Transverse colon (tissue), 4 donors: ENCODE measurements at regions not wholly inside any gene's neighbourhood (a gene's known extent, or its start where the extent isn't known, plus 50 kb on each side); places are given as distances from the start of the nearest gene placed in this dataset.

Experiments used
- DNase-seq: peaks from one replicate; pipeline ENCODE4 v3.0.0-alpha.2; 2019
- H3K27ac ChIP-seq, 4 donors: fragments of 200-600 bp; sonication (generic); 2 replicates each; pipeline ENCODE4 v1.5.1; 2016 to 2018; ENCODE audit warnings: inconsistent platforms in 4 of 4
- H3K27me3 ChIP-seq: fragments of 200-600 bp; sonication (generic); 2 replicates; pipeline ENCODE4 v1.5.1; 2017; ENCODE audit warnings: inconsistent platforms
- H3K36me3 ChIP-seq, 4 donors: fragments of 200-600 bp; sonication (generic); 2 replicates each; pipeline ENCODE4 v1.5.1; 2017 to 2019; ENCODE audit warnings: inconsistent platforms in 4 of 4
- H3K4me1 ChIP-seq, 4 donors: fragments of 200-600 bp; sonication (generic); 2 replicates each; pipeline ENCODE4 v1.5.1; 2017 to 2020; ENCODE audit warnings: inconsistent platforms in 4 of 4
- H3K4me3 ChIP-seq, 4 donors: fragments of 200-600 bp; sonication (generic); 1 replicate in 1 of 4; 2 replicates in 3 of 4; pipeline versions ENCODE4 v1.5.1 to v1.6.1; 2017 to 2019; ENCODE audit warnings: inconsistent platforms in 4 of 4
- H3K9me3 ChIP-seq, 2 donors: fragments of 200-600 bp; sonication (generic); 2 replicates each; pipeline ENCODE4 v1.5.1; 2017 to 2019; ENCODE audit warnings: inconsistent platforms in 2 of 2
- EP300 ChIP-seq: sonication (generic); formaldehyde crosslinking; IDR thresholded peaks from one replicate; pipeline ENCODE4 v1.6.1; 2017; ENCODE audit warnings: antibody characterized with exemption, low read depth
- POLR2A ChIP-seq: fragments of 450-650 bp; IDR thresholded peaks from one replicate; pipeline ENCODE4 v1.6.1; 2016; ENCODE audit warnings: antibody characterized with exemption, mild to moderate bottlenecking, moderate library complexity
- POLR2AphosphoS5 ChIP-seq, 3 donors: sonication (generic); formaldehyde crosslinking; IDR thresholded peaks; one replicate each; pipeline ENCODE4 v1.6.1; 2016; ENCODE audit warnings: antibody characterized with exemption in 3 of 3
- WGBS, 2 donors: methylation state at CpG; one replicate each; pipeline ENCODE4 v1.1.5; 2018; ENCODE audit warnings: low coverage in 1 of 2; 5-methylcytosine and 5-hydroxymethylcytosine counted together
- in situ Hi-C, 4 donors: fragments of 200-750 bp; cut with MboI; loops; one replicate each; pipeline versions ENCODE4 v1.15.0 to v1.15.1; 2017; ENCODE audit warnings: low sequenced_read_pairs in 3 of 4, low pct_ligation_motif_present in 1 of 4, low pct_unique_long_range_greater_than_20kb in 1 of 4
- intact Hi-C: fragments of 100-400 bp; cut with DNase I; formaldehyde crosslinking; loops from one replicate; pipeline ENCODE4 v1.15.1; 2023; ENCODE audit warnings: low total_unique reads
- TF ChIP-seq, protein P1 (sequence below), 5 experiments: fragments of 200-600 bp in 3 of 5; fragments of 450-650 bp in 2 of 5; sonication (generic) in 3 of 5; IDR thresholded peaks; 1 replicate in 2 of 5; 2 replicates in 3 of 5; pipeline ENCODE4 v1.5.1; 2016 to 2017; ENCODE audit warnings: antibody characterized with exemption in 5 of 5, inconsistent platforms in 3 of 5, mild to moderate bottlenecking in 2 of 5, moderate library complexity in 1 of 5

DNA sequence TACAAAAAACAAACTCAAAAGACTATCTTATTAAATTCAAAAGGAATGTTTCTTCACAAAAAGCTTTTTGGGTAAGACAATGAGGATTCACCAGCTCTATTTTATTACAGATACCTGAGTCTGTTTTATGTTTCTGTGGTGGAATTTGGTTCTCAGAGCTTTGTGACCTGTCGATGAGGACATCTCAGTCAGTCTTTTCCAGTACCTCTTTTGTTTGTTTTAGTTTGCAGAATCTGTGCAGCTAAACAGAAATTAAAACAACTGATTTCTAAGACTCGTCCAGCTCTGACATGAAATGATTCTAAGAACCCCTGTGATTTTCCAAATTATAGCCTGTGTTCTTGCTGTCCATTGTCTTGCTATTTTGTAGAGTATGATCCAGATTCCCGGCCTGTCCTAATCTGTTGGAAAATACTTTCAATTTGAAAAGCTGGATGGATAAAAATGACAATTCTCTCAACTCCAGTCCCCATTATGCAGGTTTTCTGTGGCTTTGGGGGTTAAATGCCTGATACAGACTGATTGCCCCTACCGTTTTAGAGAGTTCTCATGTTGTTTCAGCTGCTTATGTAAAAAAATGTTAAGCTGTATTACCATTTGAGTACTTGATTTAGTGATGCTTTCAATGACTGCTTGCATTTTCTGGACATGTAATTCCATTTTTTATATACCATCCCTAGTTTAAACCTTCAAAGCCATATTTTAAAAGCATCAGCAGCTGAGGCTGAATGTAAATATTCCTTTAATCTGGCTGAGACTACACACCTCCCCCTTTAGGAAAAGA, 94.2 kb upstream of the TAB2 start:
- Histone ChIP-seq H3K27ac (no peak overlapping the region), H3K4me3 (no peak overlapping the region), H3K36me3 (no peaks in the 10 kb centered on the region), H3K9me3 (no peaks in the 10 kb centered on the region), H3K27me3 (no peaks in the 10 kb centered on the region), H3K4me1 (peaks cover 0 to 27% (median 12%) of the 10 kb centered on the region in 4 donors)
- TF ChIP-seq, protein P1, sequence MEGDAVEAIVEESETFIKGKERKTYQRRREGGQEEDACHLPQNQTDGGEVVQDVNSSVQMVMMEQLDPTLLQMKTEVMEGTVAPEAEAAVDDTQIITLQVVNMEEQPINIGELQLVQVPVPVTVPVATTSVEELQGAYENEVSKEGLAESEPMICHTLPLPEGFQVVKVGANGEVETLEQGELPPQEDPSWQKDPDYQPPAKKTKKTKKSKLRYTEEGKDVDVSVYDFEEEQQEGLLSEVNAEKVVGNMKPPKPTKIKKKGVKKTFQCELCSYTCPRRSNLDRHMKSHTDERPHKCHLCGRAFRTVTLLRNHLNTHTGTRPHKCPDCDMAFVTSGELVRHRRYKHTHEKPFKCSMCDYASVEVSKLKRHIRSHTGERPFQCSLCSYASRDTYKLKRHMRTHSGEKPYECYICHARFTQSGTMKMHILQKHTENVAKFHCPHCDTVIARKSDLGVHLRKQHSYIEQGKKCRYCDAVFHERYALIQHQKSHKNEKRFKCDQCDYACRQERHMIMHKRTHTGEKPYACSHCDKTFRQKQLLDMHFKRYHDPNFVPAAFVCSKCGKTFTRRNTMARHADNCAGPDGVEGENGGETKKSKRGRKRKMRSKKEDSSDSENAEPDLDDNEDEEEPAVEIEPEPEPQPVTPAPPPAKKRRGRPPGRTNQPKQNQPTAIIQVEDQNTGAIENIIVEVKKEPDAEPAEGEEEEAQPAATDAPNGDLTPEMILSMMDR (IDR thresholded peaks at IDR 0.05): no peak
- TF ChIP-seq POLR2AphosphoS5 (IDR thresholded peaks at IDR 0.05) (no peak), EP300 (no peak), POLR2A (no peak)
- WGBS, 2 donors: 50 to 60% methylated on average over 3 to 4 of the region's 4 CpGs
- in situ Hi-C loops: no loop called here
- intact Hi-C loops: no loop called here
- no peak for DNase-seq

DNA sequence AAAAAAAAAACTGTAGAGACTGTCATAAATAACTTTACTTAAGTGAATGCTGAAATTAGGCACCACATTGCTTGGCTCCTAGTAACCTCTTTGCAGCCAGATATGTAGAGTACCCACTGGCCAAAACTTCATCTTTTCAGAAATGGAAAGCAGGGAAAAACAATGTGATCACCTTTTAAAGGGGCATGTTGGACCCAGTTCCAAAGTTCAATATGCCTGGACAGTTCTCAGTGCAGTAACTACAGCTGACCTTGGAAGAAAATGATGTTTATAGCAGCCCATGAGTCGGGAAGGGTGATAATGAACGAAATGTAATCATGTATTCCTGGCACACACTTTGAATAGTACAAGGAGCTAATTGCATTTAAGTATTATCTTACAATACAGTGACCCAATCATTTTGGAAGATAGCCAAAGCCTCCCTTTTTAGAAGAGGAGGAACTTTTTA, 93.6 kb upstream of the TAB2 start:
- in situ Hi-C loops: no loop called here
- Histone ChIP-seq H3K36me3 (no peaks in the 10 kb centered on the region), H3K9me3 (no peaks in the 10 kb centered on the region), H3K27me3 (no peaks in the 10 kb centered on the region), H3K27ac (no peak overlapping the region), H3K4me3 (no peak overlapping the region), H3K4me1 (peaks cover 0 to 27% (median 12%) of the 10 kb centered on the region in 4 donors)
- DNase-seq: no peak
- WGBS, 2 donors: 18 to 44% methylated on average over 2 of the region's 2 CpGs
- TF ChIP-seq EP300: no peak
- no peak for TF ChIP-seq POLR2AphosphoS5 (IDR thresholded peaks at IDR 0.05)
- no peak for TF ChIP-seq POLR2A
- TF ChIP-seq, protein P1 (IDR thresholded peaks at IDR 0.05): no peak
- intact Hi-C loops: no loop called here

DNA sequence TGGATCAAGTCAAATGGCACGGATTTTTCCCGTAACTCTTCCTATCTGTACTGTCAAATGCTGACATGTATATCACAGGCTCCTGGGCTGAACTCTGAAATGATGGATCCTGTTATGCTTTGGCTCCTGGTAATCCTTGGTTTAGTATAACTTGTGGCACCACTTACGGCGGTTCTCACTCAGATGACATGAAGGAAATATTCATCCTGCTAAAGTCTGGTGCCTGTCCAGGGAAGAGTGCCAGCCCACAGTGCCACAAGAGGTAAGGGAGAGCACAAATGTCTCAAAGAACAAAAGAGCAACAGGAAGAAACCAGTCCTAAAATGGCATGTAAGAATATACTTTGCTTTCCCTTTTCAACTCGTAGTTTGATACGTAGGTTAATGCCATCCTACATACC, 93.1 kb upstream of the TAB2 start:
- in situ Hi-C loops: no loop called here
- 88 to 97% methylated on average over 4 to 6 of the region's 6 CpGs for WGBS, 2 donors
- no peak overlapping the region for H3K4me3 ChIP-seq

DNA sequence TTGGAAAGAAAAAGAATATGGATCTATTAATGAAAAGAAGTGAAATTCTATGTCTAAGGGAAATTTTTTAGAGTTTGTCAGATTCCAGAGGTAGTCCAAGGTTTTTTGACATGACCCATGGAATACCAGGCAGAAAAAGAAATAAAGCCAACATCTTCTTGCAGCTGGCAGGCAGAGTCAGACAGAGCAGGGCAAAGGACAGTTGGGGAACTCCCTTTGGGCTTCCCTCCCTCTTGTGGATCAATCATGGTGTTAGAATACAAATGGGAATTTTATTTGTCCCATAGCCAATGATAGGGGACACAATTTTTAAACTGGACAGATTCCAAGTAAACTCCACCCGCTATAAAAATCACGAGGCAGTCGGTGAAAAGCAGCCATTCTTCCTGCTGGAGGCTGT, 92.1 kb upstream of the TAB2 start:
- in situ Hi-C loops: no loop called here
- no peak overlapping the region for H3K27ac ChIP-seq
- H3K36me3 ChIP-seq: no peaks in the 10 kb centered on the region
- H3K9me3 ChIP-seq: no peaks in the 10 kb centered on the region
- intact Hi-C loops: no loop called here
- TF ChIP-seq POLR2AphosphoS5 (IDR thresholded peaks at IDR 0.05) (no peak), EP300 (no peak), POLR2A (no peak)
- TF ChIP-seq, protein P1 (IDR thresholded peaks at IDR 0.05): no peak
- DNase-seq: no peak
- H3K4me1 ChIP-seq: peaks cover 0 to 27% (median 12%) of the 10 kb centered on the region in 4 donors
- no peak overlapping the region for H3K4me3 ChIP-seq
- WGBS, 2 donors: 53 to 59% methylated on average over 3 of the region's 3 CpGs
- H3K27me3 ChIP-seq: no peaks in the 10 kb centered on the region

More for the DNA sequence above, 93.1 kb upstream of the TAB2 start:
- Histone ChIP-seq H3K9me3 (no peaks in the 10 kb centered on the region), H3K4me1 (peaks cover 0 to 27% (median 12%) of the 10 kb centered on the region in 4 donors), H3K27me3 (no peaks in the 10 kb centered on the region), H3K36me3 (no peaks in the 10 kb centered on the region), H3K27ac (no peak overlapping the region)
- intact Hi-C loops: no loop called here
- no peak for DNase-seq
- TF ChIP-seq POLR2AphosphoS5 (IDR thresholded peaks at IDR 0.05): no peak
- TF ChIP-seq POLR2A: no peak
- no peak for TF ChIP-seq EP300
- TF ChIP-seq, protein P1 (IDR thresholded peaks at IDR 0.05): no peak
